OCI-LY7 (cell line): ENCODE measurements at regions not wholly inside any gene's neighbourhood (a gene's known extent, or its start where the extent isn't known, plus 50 kb on each side); places are given as distances from the start of the nearest gene placed in this dataset.

Source experiments
- CTCF ChIP-seq: fragments of 200-600 bp; sonication (generic); conservative IDR thresholded peaks from 2 replicates; pipeline ENCODE4 v1.5.1; 2014; ENCODE audit warnings: mild to moderate bottlenecking, antibody characterized with exemption, low read length, moderate library complexity, mixed read lengths
- EZH2phosphoT487 ChIP-seq: fragments of 200-600 bp; sonication (generic); IDR thresholded peaks from 2 replicates; pipeline ENCODE4 v1.6.1; 2018; ENCODE audit warnings: low read depth, borderline replicate concordance, mild to moderate bottlenecking, mixed run types, antibody characterized with exemption, low read length, moderate library complexity, mixed read lengths

GRCh38 chr12:115051378-115051777, 367.4 kb upstream of the TBX3 start:
- TF ChIP-seq CTCF (no peak), EZH2phosphoT487 (no peak)
